Stimulated activated CD8-positive, alpha-beta memory T cell treated with anti-CD3 and anti-CD28 coated beads, Interleukin-2, amount 100 ng/mL, for 1 hour (primary cell): ENCODE measurements at regions not wholly inside any gene's neighbourhood (a gene's known extent, or its start where the extent isn't known, plus 50 kb on each side); places are given as distances from the start of the nearest gene placed in this dataset.

ENCODE experiments used
- DNase-seq, 2 donors: peaks; one replicate each; pipeline ENCODE4 v3.0.0-alpha.2; 2020; ENCODE audit warnings: low read depth in 2 of 2

DNA sequence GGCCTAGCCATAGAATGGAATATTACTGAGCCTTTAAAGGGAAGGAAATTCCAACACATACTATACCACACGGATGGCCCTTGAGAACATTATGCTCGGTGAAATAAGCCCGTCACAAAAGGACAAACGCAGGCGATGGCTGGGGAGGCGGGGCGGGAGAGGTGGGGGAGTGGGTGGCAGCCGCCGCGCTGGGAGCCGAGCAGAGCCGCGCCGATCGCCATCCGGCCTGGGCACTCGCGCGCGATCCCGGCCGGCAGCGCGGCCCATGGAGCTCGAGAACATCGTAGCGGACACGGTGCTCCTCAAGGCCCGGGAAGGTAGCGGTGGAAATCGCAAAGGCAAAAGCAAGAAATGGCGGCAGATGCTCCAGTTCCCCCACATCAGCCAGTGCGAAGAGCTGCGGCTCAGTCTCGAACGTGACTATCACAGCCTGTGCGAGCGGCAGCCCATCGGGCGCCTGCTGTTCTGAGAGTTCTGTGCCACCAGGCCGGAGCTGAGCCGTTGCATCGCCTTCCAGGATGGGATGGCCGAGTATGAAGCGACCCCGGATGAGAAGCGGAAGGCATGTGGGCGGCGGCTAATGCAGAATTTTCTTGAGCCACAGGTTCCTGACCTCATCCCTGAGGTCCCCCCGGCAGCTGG, 140.1 kb downstream of the ZDHHC20 start:
- no peak for DNase-seq

- DNase-seq = no peak
Observed at GRCh38 chr13:21319869-21320641, 139.0 kb downstream of the ZDHHC20 start.

DNA sequence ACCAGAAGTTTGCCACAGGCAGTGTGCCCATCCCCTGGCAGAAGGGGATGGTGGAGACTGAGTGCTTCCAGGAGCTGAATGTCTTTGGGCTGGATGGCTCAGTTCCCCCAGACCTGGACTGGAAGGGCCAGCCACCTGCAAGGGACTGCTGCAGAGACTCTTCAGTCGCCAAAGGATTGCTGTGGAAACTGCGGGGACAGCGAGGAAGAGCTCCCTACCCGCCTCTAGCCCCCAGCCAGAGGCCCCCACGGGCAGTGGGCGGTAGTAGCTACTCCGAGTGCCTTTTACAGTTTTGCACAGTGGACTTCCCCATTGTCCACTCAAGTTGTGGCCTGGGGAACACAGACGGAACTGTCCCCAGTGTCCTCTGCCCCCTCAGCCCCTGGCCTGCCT, 138.5 kb downstream of the ZDHHC20 start:
- no peak for DNase-seq

DNA sequence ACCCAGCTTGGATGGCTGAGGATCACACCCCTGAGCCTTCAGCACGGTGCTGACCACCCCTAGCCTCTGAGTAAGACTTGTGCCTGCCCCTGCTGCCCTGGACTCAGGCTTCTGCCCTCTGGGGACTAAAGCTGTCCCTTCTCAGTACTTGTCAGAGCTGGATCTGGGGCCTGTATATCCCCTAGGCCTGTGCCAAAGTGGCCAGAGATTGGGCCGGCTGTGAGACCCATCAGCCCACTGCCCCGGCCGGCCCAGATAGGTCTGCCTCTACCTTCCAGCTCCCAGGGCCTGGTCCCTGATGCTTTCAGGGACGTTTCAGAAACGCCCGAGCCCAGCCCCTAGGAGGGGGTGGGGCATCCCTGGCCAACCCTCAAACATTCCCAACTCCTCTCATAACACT, 137.8 kb downstream of the ZDHHC20 start:
- no peak for DNase-seq

- DNase-seq = no peak
Observed at GRCh38 chr13:21322327-21322965, 136.7 kb downstream of the ZDHHC20 start.
